ENCODE measurements at regions not wholly inside any gene's neighbourhood (a gene's known extent, or its start where the extent isn't known, plus 50 kb on each side); places are given as distances from the start of the nearest gene placed in this dataset.

DNA sequence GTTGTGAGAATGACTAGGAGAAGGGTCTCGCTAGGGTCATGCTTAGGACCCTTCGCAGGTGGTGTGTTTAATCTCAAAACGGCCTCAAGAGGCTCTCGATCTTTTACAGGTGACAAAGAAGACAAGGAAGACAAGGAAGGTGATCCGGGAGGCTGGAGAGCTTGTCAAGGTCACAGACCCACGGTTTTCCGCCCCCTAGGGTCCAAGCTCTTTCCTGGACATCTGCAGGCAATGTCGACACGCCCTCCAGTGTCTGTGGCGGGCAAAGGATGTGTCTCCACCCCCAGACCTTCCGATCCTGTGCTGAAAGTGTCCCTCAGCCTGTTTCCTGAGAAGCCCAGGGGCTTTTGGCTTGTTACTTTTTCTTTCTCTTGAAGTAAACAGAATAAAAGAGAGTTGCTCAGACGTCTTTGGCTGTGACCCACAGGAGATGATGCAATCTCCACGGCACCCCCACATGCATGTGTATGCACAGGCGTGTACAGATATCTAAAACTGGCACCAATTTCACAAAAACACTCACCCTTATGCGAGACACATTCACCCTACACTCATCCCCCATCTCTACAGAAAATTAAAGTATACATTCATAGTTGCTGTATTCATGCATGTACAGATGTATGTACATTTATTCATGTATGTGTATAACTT lies 108.8 kb downstream of the KLF13 start:
- WGBS (ENCODE audit: insufficient coverage, low coverage, low lambda C conversion rate, missing lambda C conversion rate): 9% methylated on average over 15 of the region's 15 CpGs
- TF ChIP-seq POLR2A (IDR thresholded peaks at IDR 0.05) (peak; percentile 9), CTCF (IDR thresholded peaks at IDR 0.05) (peak; percentile 61 to 74 (median 67))

GRCh38 chr15:31435912-31436628 lies 109.4 kb downstream of the KLF13 start:
- no peaks in the 10 kb centered on the region for H3K36me3 ChIP-seq
- H3K9me3 ChIP-seq: no peaks in the 10 kb centered on the region
- peaks cover 0 to 13% (median 5%) of the 10 kb centered on the region in 4 donors for H3K4me1 ChIP-seq
- no peak overlapping the region for H3K27ac ChIP-seq
- intact Hi-C loops (cut with DNase I): no loop called here
- peak; percentile 2 to 40 (median 31) for ATAC-seq
- no peak overlapping the region for H3K4me3 ChIP-seq
- no peak for DNase-seq
- TF ChIP-seq CTCF (IDR thresholded peaks at IDR 0.05): no peak
- no peak for TF ChIP-seq POLR2A (IDR thresholded peaks at IDR 0.05)
- no peaks in the 10 kb centered on the region for H3K27me3 ChIP-seq
- WGBS (ENCODE audit: insufficient coverage, low coverage, low lambda C conversion rate, missing lambda C conversion rate): 15% methylated on average over 6 of the region's 14 CpGs

More for the DNA sequence above, 108.8 kb downstream of the KLF13 start:
- DNase-seq: peak; percentile 76 to 81 (median 78)
- ATAC-seq: peak; percentile 80 to 87 (median 84)
- no peaks in the 10 kb centered on the region for H3K36me3 ChIP-seq
- H3K27me3 ChIP-seq: no peaks in the 10 kb centered on the region
- peak overlapping the region; percentile 16 to 40 (median 32) for H3K27ac ChIP-seq
- intact Hi-C loops (cut with DNase I): no loop called here
- peaks cover 0 to 13% (median 5%) of the 10 kb centered on the region in 4 donors for H3K4me1 ChIP-seq
- H3K4me3 ChIP-seq: peak overlapping the region in 2 of 3 donors; percentile 3 to 18
- H3K9me3 ChIP-seq: no peaks in the 10 kb centered on the region

- no peaks in the 10 kb centered on the region for H3K27me3 ChIP-seq
- TF ChIP-seq POLR2A (IDR thresholded peaks at IDR 0.05) (no peak), CTCF (IDR thresholded peaks at IDR 0.05) (no peak)
- H3K4me3 ChIP-seq: no peak overlapping the region
- no peak for ATAC-seq
- DNase-seq: no peak
- no peaks in the 10 kb centered on the region for H3K36me3 ChIP-seq
- WGBS (ENCODE audit: insufficient coverage, low coverage, low lambda C conversion rate, missing lambda C conversion rate): 60% methylated on average over 1 of the region's 6 CpGs
- H3K27ac ChIP-seq: no peak overlapping the region
- peaks cover 0 to 13% (median 5%) of the 10 kb centered on the region in 4 donors for H3K4me1 ChIP-seq
- intact Hi-C loops (cut with DNase I): no loop called here
- no peaks in the 10 kb centered on the region for H3K9me3 ChIP-seq
These were observed 111.1 kb downstream of the KLF13 start for GRCh38 chr15:31437686-31438085.

DNA sequence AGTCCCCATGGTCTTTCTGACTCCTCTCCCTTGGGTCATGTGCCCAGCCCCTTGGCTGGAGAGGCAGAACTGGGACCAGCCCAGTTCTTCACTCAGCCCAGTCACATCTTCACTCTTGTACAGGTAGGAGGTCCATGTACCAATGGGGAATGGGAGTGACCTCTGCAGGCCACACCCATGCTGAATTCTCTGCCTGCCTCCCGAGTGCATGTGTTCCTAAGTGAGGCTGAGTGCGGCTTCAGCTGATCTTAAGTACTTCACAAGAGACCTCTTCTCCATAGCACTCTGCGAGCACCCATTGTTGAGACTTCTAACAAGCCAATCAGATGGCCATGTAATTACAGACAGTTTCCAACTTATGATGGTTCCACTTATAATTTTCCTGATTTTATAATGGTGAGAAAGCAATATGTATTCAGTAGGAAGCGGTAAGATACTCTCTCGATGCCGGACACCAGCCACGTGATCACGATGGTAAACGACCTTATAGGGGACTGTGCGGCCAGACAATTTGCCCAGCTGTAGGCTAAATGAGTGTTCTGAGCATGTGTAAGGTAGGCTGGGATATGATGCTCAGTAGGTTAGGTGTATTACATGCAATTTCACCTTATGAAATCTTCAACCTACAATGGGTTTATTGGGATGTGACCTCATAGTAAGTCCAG lies 112.1 kb downstream of the KLF13 start:
- 93% methylated on average over 10 of the region's 10 CpGs for WGBS (ENCODE audit: insufficient coverage, low coverage, low lambda C conversion rate, missing lambda C conversion rate)
- intact Hi-C loops (cut with DNase I): no loop called here
- H3K4me3 ChIP-seq: no peak overlapping the region

More for the DNA sequence above, 112.1 kb downstream of the KLF13 start:
- ATAC-seq (no peak), DNase-seq (no peak)
- Histone ChIP-seq H3K9me3 (no peaks in the 10 kb centered on the region), H3K27me3 (no peaks in the 10 kb centered on the region), H3K4me1 (peaks cover 0 to 13% (median 5%) of the 10 kb centered on the region in 4 donors), H3K36me3 (no peaks in the 10 kb centered on the region), H3K27ac (no peak overlapping the region)
- TF ChIP-seq POLR2A (IDR thresholded peaks at IDR 0.05): no peak
- no peak for TF ChIP-seq CTCF (IDR thresholded peaks at IDR 0.05)

Data from right lobe of liver (tissue), 6 donors.